ENCODE measurements at regions not wholly inside any gene's neighbourhood (a gene's known extent, or its start where the extent isn't known, plus 50 kb on each side); places are given as distances from the start of the nearest gene placed in this dataset.

DNA sequence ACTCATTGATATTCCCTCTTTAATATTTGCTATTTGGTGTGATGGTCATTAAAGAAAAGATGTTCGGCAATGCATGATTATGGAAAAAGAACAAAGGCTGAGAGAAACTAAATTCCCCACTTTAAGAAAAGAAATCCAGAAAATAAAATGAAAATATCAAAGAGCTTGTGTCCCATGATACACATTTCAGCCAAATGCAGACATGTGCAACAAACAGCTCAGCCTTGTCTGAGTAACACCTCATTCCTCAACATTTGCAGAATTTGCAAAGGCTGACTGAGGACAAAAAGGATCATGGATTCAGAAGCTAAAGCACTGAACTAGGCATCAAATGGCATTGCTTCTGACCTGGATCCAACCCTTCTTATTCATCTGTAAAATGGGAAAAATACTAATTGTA is 281.0 kb downstream of the RAB28 start:
- TF ChIP-seq, protein P1, sequence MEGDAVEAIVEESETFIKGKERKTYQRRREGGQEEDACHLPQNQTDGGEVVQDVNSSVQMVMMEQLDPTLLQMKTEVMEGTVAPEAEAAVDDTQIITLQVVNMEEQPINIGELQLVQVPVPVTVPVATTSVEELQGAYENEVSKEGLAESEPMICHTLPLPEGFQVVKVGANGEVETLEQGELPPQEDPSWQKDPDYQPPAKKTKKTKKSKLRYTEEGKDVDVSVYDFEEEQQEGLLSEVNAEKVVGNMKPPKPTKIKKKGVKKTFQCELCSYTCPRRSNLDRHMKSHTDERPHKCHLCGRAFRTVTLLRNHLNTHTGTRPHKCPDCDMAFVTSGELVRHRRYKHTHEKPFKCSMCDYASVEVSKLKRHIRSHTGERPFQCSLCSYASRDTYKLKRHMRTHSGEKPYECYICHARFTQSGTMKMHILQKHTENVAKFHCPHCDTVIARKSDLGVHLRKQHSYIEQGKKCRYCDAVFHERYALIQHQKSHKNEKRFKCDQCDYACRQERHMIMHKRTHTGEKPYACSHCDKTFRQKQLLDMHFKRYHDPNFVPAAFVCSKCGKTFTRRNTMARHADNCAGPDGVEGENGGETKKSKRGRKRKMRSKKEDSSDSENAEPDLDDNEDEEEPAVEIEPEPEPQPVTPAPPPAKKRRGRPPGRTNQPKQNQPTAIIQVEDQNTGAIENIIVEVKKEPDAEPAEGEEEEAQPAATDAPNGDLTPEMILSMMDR (IDR thresholded peaks at IDR 0.05), result no peak
- TF ChIP-seq EP300 (IDR thresholded peaks at IDR 0.05; ENCODE audit: low read depth), result no peak

Measured in transverse colon (tissue), 3 donors.